Osteoblast (primary cell): ENCODE measurements at regions not wholly inside any gene's neighbourhood (a gene's known extent, or its start where the extent isn't known, plus 50 kb on each side); places are given as distances from the start of the nearest gene placed in this dataset.

Experiments
- DNase-seq: peaks from one replicate; pipeline ENCODE4 v3.0.0; 2011; ENCODE audit warnings: low spot score, mixed read lengths; ENCODE audit not compliant: insufficient read length; ENCODE audit errors: missing footprints
- H2AFZ ChIP-seq: 2 replicates; pipeline ENCODE4 v1.6.0; 2011; ENCODE audit warnings: mild to moderate bottlenecking, low read length
- H3K27ac ChIP-seq: 2 replicates; pipeline ENCODE4 v1.5.1; 2011; ENCODE audit warnings: mild to moderate bottlenecking, low read depth, low read length, moderate library complexity
- H3K27me3 ChIP-seq: 2 replicates; pipeline ENCODE4 v1.6.0; 2012; ENCODE audit warnings: mild to moderate bottlenecking, control low read depth, inconsistent platforms, low read length, moderate library complexity; ENCODE audit not compliant: insufficient read depth
- H3K36me3 ChIP-seq: 2 replicates; pipeline ENCODE4 v1.5.1; 2011; ENCODE audit warnings: mild to moderate bottlenecking, low read length, control low read depth, moderate library complexity; ENCODE audit not compliant: insufficient read depth
- H3K4me1 ChIP-seq: 2 replicates; pipeline ENCODE4 v1.5.1; 2011; ENCODE audit warnings: mild to moderate bottlenecking, low read length, control low read depth, moderate library complexity; ENCODE audit not compliant: insufficient read depth
- H3K4me2 ChIP-seq: 2 replicates; pipeline ENCODE4 v1.6.0; 2011; ENCODE audit warnings: mild to moderate bottlenecking, low read length; ENCODE audit not compliant: insufficient read depth
- H3K4me3 ChIP-seq: fragments of 200-600 bp; sonication (generic); 3 replicates; pipeline ENCODE4 v1.5.1; 2012; ENCODE audit warnings: mild to moderate bottlenecking, low read length, inconsistent platforms; ENCODE audit not compliant: insufficient read depth
- H3K79me2 ChIP-seq: 2 replicates; pipeline ENCODE4 v1.6.0; 2012; ENCODE audit warnings: mild to moderate bottlenecking, low read length, control low read depth, inconsistent platforms; ENCODE audit not compliant: insufficient read depth
- H3K9me3 ChIP-seq: 2 replicates; pipeline ENCODE4 v1.5.1; 2011; ENCODE audit warnings: low read depth, low read length, control low read depth
- H4K20me1 ChIP-seq: 2 replicates; pipeline ENCODE4 v1.6.0; 2012; ENCODE audit warnings: mild to moderate bottlenecking, low read length, control low read depth; ENCODE audit not compliant: insufficient read depth
- TF ChIP-seq, protein P1 (sequence below): IDR thresholded peaks from 2 replicates; pipeline ENCODE4 v1.5.1; 2011; ENCODE audit warnings: mild to moderate bottlenecking, low read depth, low read length, moderate library complexity; ENCODE audit errors: extremely low read depth

DNA sequence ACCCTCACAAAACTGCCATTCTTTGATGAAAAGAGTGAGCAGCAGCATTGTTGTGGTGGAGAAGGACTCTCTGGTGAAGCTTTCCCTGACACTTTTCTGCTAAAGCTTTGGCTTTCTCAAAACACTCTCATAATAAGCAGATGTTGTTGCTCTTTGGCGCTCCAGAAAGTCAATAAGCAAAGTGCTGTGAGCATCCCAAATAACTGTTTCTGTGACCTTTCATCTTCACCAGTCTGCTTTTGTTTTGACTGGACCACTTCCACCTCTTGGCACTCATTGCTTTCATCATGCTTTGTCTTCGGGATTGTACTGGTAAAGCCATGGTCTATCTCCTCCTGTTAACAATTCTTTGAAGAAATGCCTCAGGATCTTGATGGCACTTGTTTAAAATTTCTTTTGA is 424.7 kb upstream of the TMPO start:
- H3K36me3 ChIP-seq: no peaks in the 10 kb centered on the region
- H3K4me2 ChIP-seq: no peak overlapping the region
- TF ChIP-seq, protein P1, sequence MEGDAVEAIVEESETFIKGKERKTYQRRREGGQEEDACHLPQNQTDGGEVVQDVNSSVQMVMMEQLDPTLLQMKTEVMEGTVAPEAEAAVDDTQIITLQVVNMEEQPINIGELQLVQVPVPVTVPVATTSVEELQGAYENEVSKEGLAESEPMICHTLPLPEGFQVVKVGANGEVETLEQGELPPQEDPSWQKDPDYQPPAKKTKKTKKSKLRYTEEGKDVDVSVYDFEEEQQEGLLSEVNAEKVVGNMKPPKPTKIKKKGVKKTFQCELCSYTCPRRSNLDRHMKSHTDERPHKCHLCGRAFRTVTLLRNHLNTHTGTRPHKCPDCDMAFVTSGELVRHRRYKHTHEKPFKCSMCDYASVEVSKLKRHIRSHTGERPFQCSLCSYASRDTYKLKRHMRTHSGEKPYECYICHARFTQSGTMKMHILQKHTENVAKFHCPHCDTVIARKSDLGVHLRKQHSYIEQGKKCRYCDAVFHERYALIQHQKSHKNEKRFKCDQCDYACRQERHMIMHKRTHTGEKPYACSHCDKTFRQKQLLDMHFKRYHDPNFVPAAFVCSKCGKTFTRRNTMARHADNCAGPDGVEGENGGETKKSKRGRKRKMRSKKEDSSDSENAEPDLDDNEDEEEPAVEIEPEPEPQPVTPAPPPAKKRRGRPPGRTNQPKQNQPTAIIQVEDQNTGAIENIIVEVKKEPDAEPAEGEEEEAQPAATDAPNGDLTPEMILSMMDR: no peak
- no peak for DNase-seq
- no peak overlapping the region for H3K4me3 ChIP-seq
- H3K79me2 ChIP-seq: no peaks in the 10 kb centered on the region
- H3K27ac ChIP-seq: no peak overlapping the region
- H3K9me3 ChIP-seq: no peaks in the 10 kb centered on the region
- no peaks in the 10 kb centered on the region for H4K20me1 ChIP-seq
- no peak overlapping the region for H2AFZ ChIP-seq
- H3K4me1 ChIP-seq: no peaks in the 10 kb centered on the region
- H3K27me3 ChIP-seq: no peaks in the 10 kb centered on the region

DNA sequence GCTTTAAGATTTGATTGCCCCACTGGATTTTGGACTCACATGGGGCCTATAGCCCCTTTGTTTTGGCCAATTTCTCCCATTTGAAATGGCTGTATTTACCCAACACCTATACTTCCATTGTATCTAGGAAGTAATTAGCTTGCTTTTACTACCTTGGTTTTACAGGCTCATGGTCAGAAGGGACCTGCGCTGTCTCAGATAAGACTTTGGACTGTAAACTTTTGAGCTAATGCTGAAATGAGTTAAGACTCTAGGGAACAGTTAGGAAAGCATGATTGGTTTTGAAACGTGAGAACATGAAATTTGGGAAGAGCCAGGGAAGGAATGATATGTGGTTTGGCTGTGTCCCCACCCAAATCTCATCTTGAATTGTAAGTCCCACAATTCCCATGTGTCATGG is 419.0 kb upstream of the TMPO start:
- H3K79me2 ChIP-seq: no peaks in the 10 kb centered on the region
- no peaks in the 10 kb centered on the region for H3K27me3 ChIP-seq
- H2AFZ ChIP-seq: no peak overlapping the region
- peaks cover 2% of the 10 kb centered on the region for H3K9me3 ChIP-seq
- H4K20me1 ChIP-seq: no peaks in the 10 kb centered on the region
- no peaks in the 10 kb centered on the region for H3K36me3 ChIP-seq
- no peak for DNase-seq
- no peak overlapping the region for H3K27ac ChIP-seq
- no peaks in the 10 kb centered on the region for H3K4me1 ChIP-seq
- H3K4me2 ChIP-seq: no peak overlapping the region
- H3K4me3 ChIP-seq: no peak overlapping the region
- TF ChIP-seq, protein P1: no peak

DNA sequence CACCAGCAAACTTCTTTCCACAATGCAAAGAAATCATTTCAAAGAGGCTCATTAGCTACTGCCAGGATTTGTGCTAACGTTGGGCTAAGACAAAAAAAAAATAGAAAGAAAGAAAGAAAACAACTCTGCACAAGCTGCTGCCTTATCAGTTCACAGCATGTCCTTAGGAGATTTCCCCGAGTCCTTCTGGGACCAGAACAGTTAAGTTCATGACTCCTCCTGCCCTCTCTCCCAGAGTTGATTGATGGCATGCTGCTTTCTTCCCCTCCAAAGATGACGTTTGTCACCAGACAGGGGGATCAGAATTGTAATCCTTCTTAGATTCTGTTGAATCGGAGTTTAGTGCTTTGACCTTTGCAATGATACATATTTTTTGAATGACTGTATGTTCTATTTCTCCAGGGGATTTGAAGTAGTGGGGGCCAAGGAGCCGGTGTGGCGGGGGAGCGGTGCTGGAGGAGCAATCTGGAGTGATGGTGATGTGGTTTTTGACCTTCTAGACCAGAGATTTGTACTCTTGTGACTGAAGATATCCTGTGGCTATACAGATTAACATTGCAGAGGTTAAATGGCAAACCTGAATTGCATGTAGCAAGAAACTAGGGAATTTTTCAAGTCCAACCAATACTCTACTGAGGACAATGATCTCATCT is 409.2 kb upstream of the TMPO start:
- H4K20me1 ChIP-seq: no peaks in the 10 kb centered on the region
- H3K27ac ChIP-seq: no peak overlapping the region
- H3K4me3 ChIP-seq: no peak overlapping the region
- no peak for DNase-seq
- H2AFZ ChIP-seq: no peak overlapping the region
- H3K36me3 ChIP-seq: no peaks in the 10 kb centered on the region
- no peaks in the 10 kb centered on the region for H3K79me2 ChIP-seq
- H3K27me3 ChIP-seq: no peaks in the 10 kb centered on the region
- TF ChIP-seq, protein P1: no peak
- no peaks in the 10 kb centered on the region for H3K4me1 ChIP-seq
- H3K9me3 ChIP-seq: no peaks in the 10 kb centered on the region
- no peak overlapping the region for H3K4me2 ChIP-seq

DNA sequence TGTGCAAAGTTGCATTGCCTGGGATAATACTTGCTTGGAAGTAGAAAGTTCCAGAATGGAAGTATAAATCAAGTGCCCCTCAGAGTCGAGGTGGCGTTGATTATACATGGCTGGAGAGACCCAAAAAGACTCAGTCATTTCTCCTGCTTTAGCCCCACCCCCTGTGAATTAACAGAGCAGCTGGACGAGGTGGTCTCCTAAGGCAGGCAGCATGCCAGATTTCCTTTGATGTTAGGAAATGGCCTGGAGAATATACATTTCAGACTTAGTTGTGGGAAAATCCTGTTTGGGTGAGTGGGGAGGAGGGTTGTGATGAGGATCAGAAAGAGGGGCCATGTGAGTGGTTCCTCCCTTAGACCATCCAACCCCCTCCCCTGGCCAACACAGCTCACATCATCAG is 406.1 kb upstream of the TMPO start:
- H2AFZ ChIP-seq: no peak overlapping the region
- H3K4me1 ChIP-seq: no peaks in the 10 kb centered on the region
- H3K36me3 ChIP-seq: no peaks in the 10 kb centered on the region
- TF ChIP-seq, protein P1: no peak
- no peak for DNase-seq
- no peaks in the 10 kb centered on the region for H3K27me3 ChIP-seq
- H3K4me3 ChIP-seq: no peak overlapping the region
- H3K4me2 ChIP-seq: no peak overlapping the region
- no peaks in the 10 kb centered on the region for H4K20me1 ChIP-seq
- no peak overlapping the region for H3K27ac ChIP-seq
- H3K9me3 ChIP-seq: no peaks in the 10 kb centered on the region
- no peaks in the 10 kb centered on the region for H3K79me2 ChIP-seq
